ENCODE measurements at regions not wholly inside any gene's neighbourhood (a gene's known extent, or its start where the extent isn't known, plus 50 kb on each side); places are given as distances from the start of the nearest gene placed in this dataset.
"Not testable (repeated sequence)": the region's sequence is repeated elsewhere in the genome, so short reads cannot be mapped to it uniquely, and the experiment has no call there.

- Histone ChIP-seq H3K27me3 (ENCODE audit: low read depth) (no peaks in the 10 kb centered on the region), H3K4me3 (no peak overlapping the region), H3K4me1 (peaks cover 16% of the 10 kb centered on the region), H3K9me3 (no peaks in the 10 kb centered on the region), H3K36me3 (replicated peaks) (no peaks in the 10 kb centered on the region)
- no peak for DNase-seq (ENCODE audit: low spot score in 2 of 2)
- in situ Hi-C loops (cut with MboI; ENCODE audit: low sequenced_read_pairs), result no loop called here
These were observed 161.6 kb upstream of the SPRY1 start for GRCh38 chr4:123234955-123235354.

DNA sequence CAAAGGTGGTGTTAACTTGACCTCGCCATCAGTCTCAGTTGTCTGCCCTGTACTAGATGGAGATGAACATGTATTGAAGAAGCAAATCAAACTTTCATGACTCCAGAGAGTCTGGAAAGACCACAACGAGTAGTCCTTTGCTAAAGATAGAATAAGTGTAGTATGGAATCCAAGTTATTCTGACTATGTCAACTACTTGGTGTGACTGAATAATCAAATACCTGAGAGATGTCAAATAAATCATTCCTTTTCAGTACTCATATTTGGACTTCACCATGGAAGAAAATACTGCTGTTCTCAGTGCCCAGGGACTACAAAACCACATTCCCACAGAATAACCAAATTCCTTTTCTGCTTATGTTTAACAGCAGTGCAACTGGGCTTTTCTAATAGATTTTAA lies 161.2 kb upstream of the SPRY1 start:
- H3K4me3 ChIP-seq, result no peak overlapping the region
- H3K36me3 ChIP-seq (replicated peaks), result no peaks in the 10 kb centered on the region
- in situ Hi-C loops (cut with MboI; ENCODE audit: low sequenced_read_pairs), result no loop called here
- no peaks in the 10 kb centered on the region for H3K9me3 ChIP-seq
- DNase-seq (ENCODE audit: low spot score in 2 of 2), result no peak
- peaks cover 16% of the 10 kb centered on the region for H3K4me1 ChIP-seq
- no peaks in the 10 kb centered on the region for H3K27me3 ChIP-seq (ENCODE audit: low read depth)

DNA sequence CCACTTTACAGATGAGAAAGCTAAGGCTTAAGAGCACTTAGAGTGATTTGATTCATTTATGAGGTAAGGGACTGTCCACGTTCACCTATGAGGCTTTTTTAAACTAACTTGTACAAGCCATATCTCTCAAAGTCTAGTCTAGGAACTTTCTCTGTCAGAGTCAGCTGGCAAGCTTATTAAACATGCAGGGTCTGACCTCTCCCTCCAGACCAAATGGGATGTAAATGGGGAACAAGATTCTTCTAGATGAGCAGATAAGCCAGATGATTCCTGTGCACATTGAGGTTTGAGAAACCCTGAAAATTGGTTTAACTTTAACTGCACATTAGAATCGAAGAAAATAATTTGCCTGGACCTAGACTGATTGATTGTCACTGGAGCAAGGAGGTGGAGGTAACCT lies 160.0 kb upstream of the SPRY1 start:
- H3K36me3 ChIP-seq (replicated peaks), result no peaks in the 10 kb centered on the region
- in situ Hi-C loops (cut with MboI; ENCODE audit: low sequenced_read_pairs), result no loop called here
- H3K27me3 ChIP-seq (ENCODE audit: low read depth), result no peaks in the 10 kb centered on the region
- H3K4me1 ChIP-seq, result peaks cover 16% of the 10 kb centered on the region
- no peak overlapping the region for H3K4me3 ChIP-seq
- H3K9me3 ChIP-seq, result no peaks in the 10 kb centered on the region
- DNase-seq (ENCODE audit: low spot score in 2 of 2), result no peak

DNA sequence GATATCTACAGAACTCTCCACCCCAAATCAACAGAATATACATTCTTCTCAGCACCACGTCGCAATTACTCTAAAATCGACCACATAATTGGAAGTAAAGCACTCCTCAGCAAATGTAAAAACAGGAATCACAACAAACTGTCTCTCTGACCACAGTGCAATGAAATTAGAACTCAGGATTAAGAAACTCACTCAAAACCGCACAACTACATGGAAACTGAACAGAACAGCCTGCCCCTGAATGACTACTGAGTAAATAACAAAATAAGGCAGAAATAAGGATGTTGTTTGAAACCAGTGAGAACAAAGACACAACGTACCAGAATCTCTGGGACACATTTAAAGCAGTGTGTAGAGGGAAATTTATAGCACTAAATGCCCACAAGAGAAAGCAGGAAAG lies 156.3 kb upstream of the SPRY1 start:
- DNase-seq (ENCODE audit: low spot score in 2 of 2); H3K9me3 ChIP-seq; H3K4me3 ChIP-seq; H3K4me1 ChIP-seq; in situ Hi-C loops (cut with MboI; ENCODE audit: low sequenced_read_pairs); H3K27me3 ChIP-seq (ENCODE audit: low read depth); H3K36me3 ChIP-seq (replicated peaks): not testable (repeated sequence)

- in situ Hi-C loops (cut with MboI; ENCODE audit: low sequenced_read_pairs); H3K36me3 ChIP-seq (replicated peaks); H3K4me3 ChIP-seq; H3K9me3 ChIP-seq; H3K4me1 ChIP-seq; DNase-seq (ENCODE audit: low spot score in 2 of 2); H3K27me3 ChIP-seq (ENCODE audit: low read depth): not testable (repeated sequence)
These were observed 153.4 kb upstream of the SPRY1 start for GRCh38 chr4:123243220-123243619.

DNA sequence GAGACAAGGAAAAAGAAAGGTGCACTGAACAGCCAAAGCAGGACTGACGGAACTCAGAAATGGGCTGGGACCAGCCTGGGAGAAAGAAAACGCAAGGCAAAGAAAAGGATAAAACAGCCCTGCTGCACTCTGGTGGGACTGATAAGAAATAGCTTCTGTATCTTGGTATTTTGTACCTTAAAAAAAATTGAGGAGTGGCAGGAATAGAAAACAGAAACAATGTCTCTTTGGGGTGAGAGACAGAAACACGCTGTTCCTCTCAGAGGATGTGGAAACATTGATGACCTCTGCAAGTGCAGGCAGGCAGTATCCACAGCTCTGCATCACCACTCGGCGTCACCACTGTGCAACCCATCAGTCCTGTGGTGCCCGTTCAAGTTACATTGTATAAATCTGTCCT lies 152.5 kb upstream of the SPRY1 start:
- Histone ChIP-seq H3K4me1 (peaks cover 4% of the 10 kb centered on the region; the same call in 1 of the 2 replicates), H3K9me3 (no peaks in the 10 kb centered on the region; the same call in 1 of the 2 replicates), H3K27me3 (ENCODE audit: low read depth) (no peaks in the 10 kb centered on the region), H3K36me3 (replicated peaks) (no peaks in the 10 kb centered on the region), H3K4me3 (no peak overlapping the region)
- no peak for DNase-seq (ENCODE audit: low spot score in 2 of 2)
- in situ Hi-C loops (cut with MboI; ENCODE audit: low sequenced_read_pairs), result no loop called here

GRCh38 chr4:123246085-123246484 lies 150.5 kb upstream of the SPRY1 start:
- DNase-seq (ENCODE audit: low spot score in 2 of 2), result no peak
- in situ Hi-C loops (cut with MboI; ENCODE audit: low sequenced_read_pairs), result no loop called here
- Histone ChIP-seq H3K9me3 (no peaks in the 10 kb centered on the region; the same call in 1 of the 2 replicates), H3K27me3 (ENCODE audit: low read depth) (no peaks in the 10 kb centered on the region), H3K36me3 (replicated peaks) (no peaks in the 10 kb centered on the region), H3K4me1 (peaks cover 4% of the 10 kb centered on the region; the same call in 1 of the 2 replicates), H3K4me3 (no peak overlapping the region)

- DNase-seq (ENCODE audit: low spot score in 2 of 2), result no peak
- peaks cover 4% of the 10 kb centered on the region; the same call in 1 of the 2 replicates for H3K4me1 ChIP-seq
These were observed 148.4 kb upstream of the SPRY1 start for GRCh38 chr4:123248085-123248659.

DNA sequence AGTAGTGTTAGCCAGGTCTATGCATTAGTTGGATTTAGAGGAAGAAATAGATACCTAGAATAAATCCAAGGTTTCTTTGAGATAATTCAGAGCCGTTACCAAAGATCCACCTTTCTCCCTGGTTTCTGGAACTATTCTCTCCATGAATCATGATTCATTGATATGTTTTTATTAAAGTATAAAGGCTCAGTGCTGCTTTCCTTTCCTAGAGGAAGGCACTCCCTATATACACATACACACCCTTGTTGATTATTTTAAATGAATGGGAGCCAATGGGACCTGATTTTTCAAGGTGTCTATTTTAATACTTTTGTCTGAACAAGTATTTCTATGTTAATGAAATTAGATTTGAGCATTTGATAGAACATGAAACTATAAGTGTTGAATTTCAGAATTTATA lies 146.8 kb upstream of the SPRY1 start:
- Histone ChIP-seq H3K36me3 (replicated peaks) (no peaks in the 10 kb centered on the region), H3K4me1 (peaks cover 4% of the 10 kb centered on the region; the same call in 1 of the 2 replicates), H3K9me3 (no peaks in the 10 kb centered on the region), H3K27me3 (ENCODE audit: low read depth) (no peaks in the 10 kb centered on the region), H3K4me3 (no peak overlapping the region)
- in situ Hi-C loops (cut with MboI; ENCODE audit: low sequenced_read_pairs), result no loop called here
- DNase-seq (ENCODE audit: low spot score in 2 of 2), result no peak

More at GRCh38 chr4:123248085-123248659, 148.4 kb upstream of the SPRY1 start:
- H3K36me3 ChIP-seq (replicated peaks), result no peaks in the 10 kb centered on the region
- in situ Hi-C loops (cut with MboI; ENCODE audit: low sequenced_read_pairs), result no loop called here
- no peaks in the 10 kb centered on the region; the same call in 1 of the 2 replicates for H3K9me3 ChIP-seq
- no peak overlapping the region for H3K4me3 ChIP-seq
- no peaks in the 10 kb centered on the region for H3K27me3 ChIP-seq (ENCODE audit: low read depth)

- Histone ChIP-seq H3K9me3 (no peaks in the 10 kb centered on the region), H3K4me1 (peaks cover 2% of the 10 kb centered on the region; the same call in 1 of the 2 replicates), H3K4me3 (no peak overlapping the region), H3K27me3 (ENCODE audit: low read depth) (no peaks in the 10 kb centered on the region), H3K36me3 (replicated peaks) (no peaks in the 10 kb centered on the region)
- no peak for DNase-seq (ENCODE audit: low spot score in 2 of 2)
- in situ Hi-C loops (cut with MboI; ENCODE audit: low sequenced_read_pairs), result no loop called here
These were observed 145.8 kb upstream of the SPRY1 start for GRCh38 chr4:123250843-123251242.

- in situ Hi-C loops (cut with MboI; ENCODE audit: low sequenced_read_pairs), result no loop called here
- Histone ChIP-seq H3K4me3 (no peak overlapping the region), H3K27me3 (ENCODE audit: low read depth) (no peaks in the 10 kb centered on the region), H3K36me3 (replicated peaks) (no peaks in the 10 kb centered on the region), H3K4me1 (no peaks in the 10 kb centered on the region; the same call in 1 of the 2 replicates), H3K9me3 (no peaks in the 10 kb centered on the region)
- DNase-seq (ENCODE audit: low spot score in 2 of 2), result no peak
These were observed 140.6 kb upstream of the SPRY1 start for GRCh38 chr4:123255971-123256370.

DNA sequence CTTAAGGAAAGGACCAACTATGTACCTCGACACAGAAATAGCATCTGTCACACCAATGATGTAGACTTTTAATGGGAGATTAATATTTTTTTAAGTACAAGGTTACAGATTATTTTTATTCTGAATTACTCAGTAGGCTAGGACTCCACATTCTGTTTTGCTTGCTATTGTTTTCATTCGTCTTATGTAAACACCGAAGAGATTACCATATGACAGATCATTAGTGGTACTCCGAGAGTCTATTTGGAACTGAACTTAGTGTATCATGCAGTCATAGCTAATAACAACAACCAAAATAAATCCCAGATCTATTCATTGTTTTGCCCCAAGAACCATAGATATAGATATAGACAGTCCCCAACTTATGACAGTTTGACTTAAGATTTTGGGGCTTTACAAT lies 139.7 kb upstream of the SPRY1 start:
- Histone ChIP-seq H3K4me3 (no peak overlapping the region), H3K27me3 (ENCODE audit: low read depth) (no peaks in the 10 kb centered on the region), H3K9me3 (no peaks in the 10 kb centered on the region), H3K36me3 (replicated peaks) (no peaks in the 10 kb centered on the region), H3K4me1 (no peaks in the 10 kb centered on the region; the same call in 1 of the 2 replicates)
- in situ Hi-C loops (cut with MboI; ENCODE audit: low sequenced_read_pairs), result no loop called here
- DNase-seq (ENCODE audit: low spot score in 2 of 2), result no peak

DNA sequence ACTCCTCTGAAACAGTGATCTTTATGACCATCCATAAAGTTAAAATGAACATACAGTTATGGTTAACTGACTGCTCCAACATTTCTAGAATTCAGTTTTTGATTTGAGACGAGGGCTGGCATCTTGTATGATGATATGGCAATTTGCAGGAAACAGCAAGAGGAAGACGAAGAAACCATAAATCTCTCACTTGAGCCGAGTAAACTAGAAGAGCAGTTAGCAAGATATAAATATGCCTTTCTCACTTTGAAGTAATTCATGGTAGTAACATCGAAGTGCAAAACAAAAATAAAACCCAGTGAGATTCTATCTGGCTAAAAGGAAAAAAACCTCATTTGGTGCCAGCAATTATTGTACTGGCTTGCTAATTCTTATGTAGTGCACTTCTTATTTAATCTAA lies 139.0 kb upstream of the SPRY1 start:
- DNase-seq (ENCODE audit: low spot score in 2 of 2), result no peak
- Histone ChIP-seq H3K4me1 (no peaks in the 10 kb centered on the region; the same call in 1 of the 2 replicates), H3K9me3 (no peaks in the 10 kb centered on the region), H3K36me3 (replicated peaks) (no peaks in the 10 kb centered on the region), H3K27me3 (ENCODE audit: low read depth) (no peaks in the 10 kb centered on the region), H3K4me3 (no peak overlapping the region)
- in situ Hi-C loops (cut with MboI; ENCODE audit: low sequenced_read_pairs), result no loop called here

- in situ Hi-C loops (cut with MboI; ENCODE audit: low sequenced_read_pairs), result no loop called here
- H3K9me3 ChIP-seq, result no peaks in the 10 kb centered on the region
- no peaks in the 10 kb centered on the region for H3K36me3 ChIP-seq (replicated peaks)
- H3K4me3 ChIP-seq, result no peak overlapping the region
- DNase-seq (ENCODE audit: low spot score in 2 of 2), result peak; percentile 31 to 37
- no peaks in the 10 kb centered on the region for H3K27me3 ChIP-seq (ENCODE audit: low read depth)
- no peaks in the 10 kb centered on the region; the same call in 1 of the 2 replicates for H3K4me1 ChIP-seq
These were observed 136.6 kb upstream of the SPRY1 start for GRCh38 chr4:123259676-123260646.

Data from HAP-1 (cell line).